GM21528 (cell line): ENCODE measurements at regions not wholly inside any gene's neighbourhood (a gene's known extent, or its start where the extent isn't known, plus 50 kb on each side); places are given as distances from the start of the nearest gene placed in this dataset.
"Not testable (repeated sequence)": the region's sequence is repeated elsewhere in the genome, so short reads cannot be mapped to it uniquely, and the experiment has no call there.

Experiments used
- ATAC-seq: cut with Tn5 transposase; IDR thresholded peaks from one replicate; pipeline ENCODE4 v1.9.1; 2021; ENCODE audit warnings: mild to moderate bottlenecking, moderate library complexity; ENCODE audit not compliant: unreplicated experiment, low FRiP score

DNA sequence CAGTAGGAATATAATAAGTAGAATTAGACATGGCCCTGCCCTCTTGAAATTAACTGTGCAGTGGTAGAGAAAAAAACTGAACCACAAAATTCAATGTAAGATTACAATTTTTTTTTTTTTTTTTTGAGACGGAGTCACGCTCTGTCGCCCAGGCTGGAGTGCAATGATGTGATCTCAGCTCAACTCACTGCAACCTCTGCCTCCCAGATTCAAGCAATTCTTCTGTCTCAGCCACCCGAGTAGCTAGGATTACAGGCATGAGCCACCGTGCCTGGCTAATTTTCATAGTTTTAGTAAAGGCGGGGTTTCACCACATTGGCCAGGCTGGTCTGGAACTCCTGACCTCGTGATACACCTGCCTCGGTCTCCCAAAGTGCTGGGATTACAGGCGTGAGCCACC is 864.3 kb downstream of the EFNB2 start:
- ATAC-seq = not testable (repeated sequence)

DNA sequence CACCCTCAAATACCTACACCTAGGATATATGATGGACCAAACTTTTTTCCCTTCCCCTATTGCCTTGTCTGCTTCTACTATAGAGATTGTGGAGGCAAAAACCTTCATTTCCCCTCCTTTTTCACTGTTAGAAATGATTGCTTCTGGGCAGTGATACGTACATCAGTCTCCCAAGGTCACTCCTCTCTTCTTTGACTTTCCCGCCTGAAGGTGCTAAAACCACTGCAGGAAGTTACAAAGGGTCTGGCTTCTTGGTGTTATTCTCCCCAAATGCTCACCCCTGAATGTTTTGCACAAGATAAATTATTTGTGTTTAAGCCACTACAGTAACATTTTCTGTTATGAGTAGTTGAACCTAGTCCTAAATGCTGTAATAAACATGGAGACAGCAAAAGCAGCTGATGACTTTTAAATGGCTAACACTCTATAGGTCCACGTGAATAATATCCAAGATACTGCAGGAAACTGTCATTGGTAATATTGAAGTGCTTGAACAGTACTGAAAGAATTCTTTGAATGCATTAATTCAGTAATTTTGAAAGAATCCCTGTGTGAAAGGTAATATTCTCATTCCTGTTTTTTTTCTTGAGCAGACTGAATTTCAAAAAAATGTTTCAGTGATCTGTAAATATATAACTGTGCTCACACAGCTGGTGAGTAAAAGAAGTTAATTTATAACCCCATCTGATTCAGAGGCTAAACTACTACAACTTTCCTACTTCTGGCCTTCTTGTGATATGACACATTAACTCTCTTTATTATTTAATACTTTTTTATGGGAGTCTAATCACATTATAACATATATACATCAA is 865.1 kb downstream of the EFNB2 start:
- no peak for ATAC-seq

DNA sequence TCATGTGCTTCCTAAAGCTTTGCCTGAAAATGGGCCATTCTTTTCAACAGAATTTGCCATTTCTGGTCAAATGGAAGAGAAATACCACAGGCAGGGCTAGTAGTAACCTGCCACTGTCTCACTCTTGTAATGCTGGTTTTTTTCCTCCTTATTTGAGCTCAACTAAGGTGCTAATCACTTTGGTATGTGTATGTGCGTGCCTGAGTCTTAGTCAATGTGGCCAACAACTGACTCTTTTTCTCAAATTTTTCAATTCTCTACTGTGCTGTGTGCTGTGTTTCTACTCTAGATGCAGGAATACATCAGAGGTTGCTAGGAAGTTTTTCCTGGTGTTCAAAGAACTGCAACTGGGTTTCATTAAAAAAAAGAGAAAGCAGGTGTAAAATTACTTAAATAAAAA is 870.2 kb downstream of the EFNB2 start:
- no peak for ATAC-seq

DNA sequence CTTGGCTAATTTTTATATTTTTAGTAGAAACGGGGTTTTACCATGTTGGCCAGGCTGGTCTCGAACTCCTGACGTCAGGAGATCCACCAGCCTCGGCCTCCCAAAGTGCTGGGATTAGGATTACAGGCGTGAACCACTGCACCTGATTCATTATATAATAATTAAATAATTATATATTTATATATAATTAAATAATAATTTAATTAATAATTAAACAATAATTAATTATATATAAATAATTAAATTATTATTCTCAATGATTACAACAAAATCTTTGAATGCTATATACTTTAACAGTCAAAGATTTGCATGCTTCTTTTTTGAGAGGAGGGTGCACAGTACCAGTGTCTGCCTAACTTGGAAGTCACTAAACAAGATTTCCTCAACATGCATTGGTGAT is 872.3 kb downstream of the EFNB2 start:
- no peak for ATAC-seq

DNA sequence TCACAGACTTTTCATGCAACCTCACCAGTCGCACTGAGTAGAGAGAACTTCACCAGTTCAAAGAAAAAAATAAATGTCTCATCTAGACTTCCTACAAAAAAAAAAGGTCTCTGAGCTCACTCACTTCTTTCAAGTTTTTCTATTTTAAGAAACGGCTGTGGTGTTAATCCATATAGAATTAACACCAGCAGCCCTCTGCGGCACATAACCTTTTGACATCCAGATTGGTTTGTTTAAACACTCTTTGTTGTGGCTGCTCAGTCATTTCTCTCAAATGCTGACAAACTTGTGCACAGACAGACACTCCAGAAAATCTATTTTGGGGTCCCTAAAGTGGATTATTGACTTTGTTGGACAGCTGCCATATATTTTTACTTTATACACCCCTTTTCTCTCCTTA is 874.9 kb downstream of the EFNB2 start:
- ATAC-seq = no peak

DNA sequence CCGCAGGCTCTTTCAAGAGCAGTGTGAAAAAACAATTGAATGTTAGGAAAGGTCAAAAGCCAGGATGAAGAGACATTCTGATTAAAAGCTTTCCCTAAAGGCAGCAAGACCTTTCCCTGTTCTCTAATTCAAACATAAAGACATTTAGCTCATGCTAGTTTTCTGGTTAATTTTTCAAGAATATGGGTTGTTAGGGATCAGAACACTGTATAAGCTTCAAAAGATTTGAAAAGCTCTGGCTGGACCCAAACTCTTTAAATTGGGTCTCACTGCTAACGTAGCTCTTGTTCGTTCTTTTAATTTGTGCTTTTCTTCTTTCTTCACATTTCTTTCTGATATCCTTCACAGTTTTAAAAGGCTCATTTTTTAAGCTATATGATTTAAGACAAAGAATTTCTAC is 877.0 kb downstream of the EFNB2 start:
- no peak for ATAC-seq

DNA sequence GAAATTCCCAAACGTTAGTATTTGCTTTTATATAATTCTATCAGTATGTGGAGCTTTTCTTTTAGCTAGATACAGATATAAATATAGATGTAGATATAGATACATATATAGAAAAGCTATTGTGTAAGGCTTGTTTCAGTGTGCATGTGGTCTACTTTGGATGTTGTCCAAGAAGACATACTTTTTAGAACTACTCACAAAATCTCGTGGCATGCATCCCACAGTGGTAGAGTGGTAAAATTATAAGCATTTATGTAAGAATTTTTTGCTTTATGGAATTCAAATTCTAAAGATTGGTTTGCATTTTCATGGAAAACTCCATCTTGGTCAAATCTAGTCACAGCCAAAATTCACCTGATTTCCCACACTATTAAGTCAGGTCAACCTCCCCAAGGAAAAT is 880.4 kb downstream of the EFNB2 start:
- no peak for ATAC-seq

DNA sequence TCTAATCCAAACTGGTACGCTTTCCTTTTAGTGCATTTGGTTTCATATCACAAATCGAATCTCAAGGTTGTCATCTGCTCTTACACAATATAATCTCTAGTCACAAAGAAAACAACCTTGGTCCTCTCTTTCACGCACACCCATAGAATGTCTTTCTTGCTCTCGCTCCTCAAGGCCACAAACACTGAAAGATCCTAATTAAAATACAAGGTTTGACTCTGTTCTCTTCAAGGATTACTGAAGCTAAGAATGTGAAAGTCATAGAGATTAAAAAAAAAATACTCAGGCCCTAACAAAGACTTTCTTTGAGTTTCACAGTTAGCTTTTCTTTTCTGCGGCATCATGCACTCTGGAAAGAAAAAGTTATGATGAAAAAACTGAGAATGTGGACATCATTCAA is 891.5 kb downstream of the EFNB2 start:
- no peak for ATAC-seq

DNA sequence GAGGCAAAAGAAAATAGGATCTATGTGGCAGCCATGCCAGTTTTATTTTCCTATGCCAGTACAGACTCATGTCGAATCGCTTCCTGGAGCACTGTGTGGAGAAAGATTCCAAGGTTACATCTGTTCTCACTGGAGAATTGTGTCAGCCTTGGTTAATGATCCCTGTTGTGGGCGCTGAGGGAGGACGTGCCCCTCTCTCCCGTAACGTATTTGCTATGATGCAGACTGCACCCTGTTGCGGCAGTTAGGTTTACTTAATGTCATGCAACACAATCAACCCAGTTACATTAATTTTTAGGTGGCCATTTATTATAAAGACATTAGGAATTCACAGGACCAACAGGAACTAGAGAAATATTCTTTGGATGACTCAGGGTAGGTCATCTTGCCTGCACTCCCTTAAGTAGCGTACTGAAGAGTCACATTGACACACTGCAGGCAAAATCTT is 892.9 kb downstream of the EFNB2 start:
- no peak for ATAC-seq

DNA sequence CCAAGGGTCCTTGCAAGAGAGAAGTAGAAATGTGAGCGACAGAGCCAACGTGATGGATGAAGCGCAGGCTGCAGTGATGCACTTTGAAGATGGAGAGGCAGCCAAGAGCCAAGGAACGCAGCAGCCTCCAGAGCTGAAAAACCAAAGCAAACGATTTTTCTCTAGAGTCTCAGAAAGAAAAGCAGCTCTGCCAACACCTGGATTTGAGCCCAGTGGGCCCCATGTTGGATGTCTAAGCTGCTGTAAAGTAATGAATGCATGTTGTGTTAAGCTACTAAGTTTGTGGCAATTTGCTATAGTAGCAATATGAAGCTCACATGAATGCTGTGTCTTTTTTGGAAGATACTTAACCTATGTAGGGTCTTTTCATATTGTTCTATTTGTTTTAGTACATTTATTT is 894.3 kb downstream of the EFNB2 start:
- no peak for ATAC-seq

DNA sequence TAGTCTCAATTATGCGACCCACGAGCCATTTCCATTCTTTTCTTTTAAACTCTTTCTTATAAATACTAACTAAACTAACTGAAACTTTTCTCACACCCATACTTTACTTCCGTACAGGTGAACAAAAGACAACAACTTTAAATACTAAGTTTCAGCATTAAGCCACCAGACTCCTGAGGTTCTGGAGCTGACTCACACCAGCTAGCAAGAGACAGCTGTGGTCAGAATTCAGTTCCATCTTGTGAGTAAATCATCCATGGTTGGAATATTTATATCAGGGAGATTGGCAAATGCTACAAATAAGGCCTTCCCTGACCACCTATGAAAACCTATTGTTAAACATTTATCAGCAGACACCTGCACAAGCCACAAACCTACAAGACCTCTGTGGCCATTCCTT is 897.0 kb downstream of the EFNB2 start:
- ATAC-seq = no peak

DNA sequence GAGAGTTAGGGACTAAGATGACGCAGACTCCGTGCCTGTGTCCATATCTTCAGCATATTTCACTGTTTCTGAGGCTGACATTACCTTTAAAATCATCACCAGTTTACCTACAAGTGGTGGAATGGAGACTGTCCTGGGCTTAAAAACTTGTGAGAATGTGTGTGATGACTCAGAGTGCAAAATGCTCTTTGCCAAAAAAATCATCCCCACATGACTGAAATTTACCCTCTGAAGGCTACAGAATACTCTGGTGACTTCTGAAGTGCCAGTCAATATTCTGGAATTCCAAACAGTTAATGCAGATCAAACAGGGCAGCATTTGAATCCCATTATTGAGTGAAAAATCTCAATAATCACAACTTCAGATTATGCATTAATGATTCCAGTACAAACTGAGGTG is 901.4 kb downstream of the EFNB2 start:
- ATAC-seq = no peak

DNA sequence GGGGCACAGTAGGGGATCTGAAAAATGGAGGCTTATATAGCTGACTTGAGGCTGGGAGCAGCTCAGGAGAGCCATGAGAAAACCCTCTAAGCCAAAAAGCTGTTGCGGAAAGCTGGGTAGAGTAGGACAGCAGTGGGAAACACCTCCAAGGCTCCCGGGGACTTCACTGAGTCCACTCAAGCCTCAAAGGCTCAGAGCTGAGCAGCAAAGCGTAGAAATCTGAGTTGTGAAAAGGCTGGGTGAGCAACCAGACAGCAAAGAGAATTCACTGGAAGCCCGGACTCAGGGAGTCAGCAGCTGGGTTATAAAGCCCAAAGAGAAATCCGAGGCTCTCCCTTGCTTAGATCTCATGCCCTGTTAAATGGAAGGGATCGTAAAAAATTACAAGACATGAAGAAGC is 905.0 kb downstream of the EFNB2 start:
- no peak for ATAC-seq

DNA sequence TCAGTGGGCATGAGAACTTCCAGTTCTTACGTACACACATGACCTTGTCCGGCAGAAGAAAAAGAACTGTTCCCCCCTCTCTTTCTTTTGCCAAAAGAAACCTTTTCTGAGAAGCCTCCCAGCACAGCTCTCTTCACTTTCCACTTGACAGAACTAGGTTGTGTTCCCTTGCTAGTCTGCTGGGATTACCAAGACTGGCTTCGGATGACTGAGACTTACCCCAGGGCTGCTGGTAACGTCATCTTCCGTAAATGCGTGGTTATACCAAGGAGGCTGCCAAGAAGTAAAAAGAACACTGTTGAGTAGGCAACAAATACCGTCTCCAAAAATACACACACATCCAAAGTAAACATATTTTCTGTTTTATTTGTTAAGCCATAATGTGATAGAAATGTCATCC is 908.2 kb downstream of the EFNB2 start:
- ATAC-seq = no peak

DNA sequence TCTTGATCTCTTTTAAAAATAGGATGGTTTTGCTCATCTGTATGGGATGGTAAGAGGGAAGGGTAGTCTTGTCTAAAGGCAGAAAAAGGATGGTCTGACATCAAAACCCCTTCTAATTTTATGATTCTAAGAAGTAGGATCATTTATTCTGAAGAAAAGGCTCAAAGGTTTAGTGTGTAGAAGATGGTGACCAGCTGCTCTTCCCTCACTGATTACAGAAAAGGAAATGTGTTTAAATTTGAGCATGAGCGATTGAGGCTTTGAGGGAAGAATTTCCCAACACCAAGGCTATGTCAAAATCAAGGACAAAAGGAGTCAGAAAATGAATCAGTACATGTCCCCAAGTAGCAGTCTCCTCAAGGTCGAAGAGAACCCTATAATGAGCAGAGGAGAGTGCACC is 909.8 kb downstream of the EFNB2 start:
- ATAC-seq = no peak

DNA sequence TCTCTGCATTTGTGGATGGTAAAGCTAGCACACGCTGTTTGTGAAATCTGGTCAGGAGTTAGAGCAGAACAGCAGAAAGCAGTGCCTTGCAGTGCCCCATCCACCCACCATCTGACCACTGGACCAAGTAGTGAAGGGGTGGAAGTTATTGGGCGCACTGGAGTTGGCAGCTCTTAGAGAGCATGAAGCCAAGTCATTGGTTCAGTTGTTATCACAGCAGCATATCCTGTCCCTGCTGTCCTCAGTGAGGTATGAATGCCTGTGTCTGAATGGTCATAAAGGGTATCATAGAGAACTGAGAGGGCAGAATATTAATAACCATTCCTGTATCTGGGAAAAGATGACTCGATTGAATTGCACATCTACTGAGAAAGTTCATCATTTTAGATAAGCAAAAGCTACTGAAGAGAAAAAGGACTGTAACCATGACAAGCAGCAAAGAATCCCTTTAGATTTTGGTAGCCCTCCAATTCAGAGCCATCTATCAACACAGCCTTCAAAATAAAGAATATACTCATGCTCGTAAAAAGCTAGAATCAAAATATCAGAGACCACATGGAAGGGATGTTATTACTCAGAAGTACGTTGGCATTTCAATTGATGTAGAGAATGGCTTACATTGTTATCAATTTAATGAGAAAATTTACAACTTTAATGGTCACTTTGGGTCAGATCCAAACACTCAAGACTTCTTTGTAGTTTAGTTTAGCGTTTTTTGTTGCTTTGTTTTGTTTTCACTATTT is 919.0 kb downstream of the EFNB2 start:
- no peak for ATAC-seq

DNA sequence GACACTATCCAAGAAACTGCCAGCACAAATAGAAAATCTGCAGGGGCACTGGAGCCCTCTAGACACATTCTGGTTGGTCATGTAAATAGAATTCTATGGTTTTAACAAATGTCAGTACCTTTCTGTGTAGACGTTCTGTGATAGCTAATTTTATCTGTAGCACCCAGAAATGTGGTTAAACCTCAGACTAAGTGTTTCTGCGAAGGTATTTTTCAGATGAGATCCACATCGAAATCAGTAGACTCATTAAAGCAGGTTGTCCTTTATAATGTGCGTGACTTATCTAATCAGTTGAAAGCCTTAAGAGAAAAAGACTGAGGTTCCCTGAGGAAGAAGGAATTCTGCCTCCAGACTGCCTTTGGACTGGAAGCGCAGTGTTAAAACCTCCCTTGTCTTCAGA is 922.9 kb downstream of the EFNB2 start:
- ATAC-seq = no peak

DNA sequence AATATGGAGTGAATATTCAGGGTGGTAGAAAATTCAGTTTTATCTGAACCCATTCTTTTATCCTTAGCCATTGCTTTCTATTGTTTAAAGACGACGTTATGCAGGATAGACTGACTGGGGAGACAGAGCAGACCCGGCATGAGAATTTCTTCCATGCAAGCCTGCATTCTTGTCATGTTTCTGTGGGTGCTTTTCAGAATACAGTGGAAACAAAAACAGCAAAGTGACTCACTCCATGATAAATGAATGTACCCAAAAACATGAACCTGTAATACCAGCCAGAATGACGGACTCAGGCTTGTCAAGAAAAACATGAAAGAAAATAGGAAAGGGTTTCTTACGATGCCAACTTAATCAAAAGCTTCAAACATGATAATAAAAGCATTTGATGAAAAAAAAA is 924.0 kb downstream of the EFNB2 start:
- no peak for ATAC-seq

DNA sequence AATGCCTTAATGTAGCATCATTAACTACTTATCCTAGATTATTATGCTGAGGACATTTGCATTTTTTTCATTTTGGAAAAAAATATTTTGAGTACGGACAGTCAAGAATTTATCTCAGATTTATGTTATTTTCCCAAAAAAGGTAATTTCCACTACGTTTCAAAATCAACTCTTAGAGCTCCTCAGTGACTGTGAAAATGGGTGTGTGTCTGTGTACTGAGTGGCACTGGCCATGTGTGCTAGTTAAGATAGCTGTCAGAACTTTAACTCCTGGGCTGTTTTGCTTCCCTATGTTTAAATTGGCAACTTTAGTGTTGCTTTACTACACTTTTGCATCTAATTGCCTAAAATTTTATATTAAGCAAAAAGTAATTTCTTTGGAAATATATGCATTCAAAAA is 927.4 kb downstream of the EFNB2 start:
- no peak for ATAC-seq

DNA sequence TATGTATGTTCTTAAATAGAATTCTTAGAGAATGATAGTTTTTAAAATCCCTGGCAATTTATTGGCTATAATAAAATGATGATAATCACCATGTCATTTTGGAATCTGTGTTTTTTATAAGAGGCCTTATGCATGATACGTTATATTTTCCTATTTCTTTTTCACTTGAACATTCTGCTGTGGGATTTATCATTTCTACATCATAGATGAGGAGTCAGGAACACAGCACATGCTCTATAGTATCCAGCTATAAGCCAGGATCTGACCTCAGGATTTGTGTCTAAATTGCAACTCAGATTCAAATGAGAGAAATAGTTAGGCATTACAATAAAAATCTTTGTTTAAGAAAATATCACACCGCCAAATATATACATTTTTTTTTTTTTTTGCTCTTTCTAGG is 928.0 kb downstream of the EFNB2 start:
- no peak for ATAC-seq

DNA sequence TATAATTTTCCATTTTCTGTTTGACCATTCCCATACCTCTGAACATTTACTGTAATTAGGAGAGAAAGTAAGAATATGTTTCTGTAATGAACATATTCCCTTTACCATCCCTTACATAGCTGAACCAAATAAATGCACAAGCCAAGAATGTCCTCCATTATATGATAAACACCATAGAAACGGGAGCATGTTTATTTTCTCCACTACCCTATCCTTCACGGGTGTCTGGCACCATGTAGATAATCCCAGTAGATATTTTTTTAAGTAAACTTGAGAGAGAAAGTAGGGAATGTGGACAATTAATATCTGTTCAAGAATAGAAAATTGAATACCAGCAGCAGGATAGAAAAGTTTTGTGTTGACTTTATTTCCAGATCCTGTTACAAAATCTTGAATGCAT is 928.4 kb downstream of the EFNB2 start:
- ATAC-seq = no peak
